ENCODE measurements at regions not wholly inside any gene's neighbourhood (a gene's known extent, or its start where the extent isn't known, plus 50 kb on each side); places are given as distances from the start of the nearest gene placed in this dataset.

DNA sequence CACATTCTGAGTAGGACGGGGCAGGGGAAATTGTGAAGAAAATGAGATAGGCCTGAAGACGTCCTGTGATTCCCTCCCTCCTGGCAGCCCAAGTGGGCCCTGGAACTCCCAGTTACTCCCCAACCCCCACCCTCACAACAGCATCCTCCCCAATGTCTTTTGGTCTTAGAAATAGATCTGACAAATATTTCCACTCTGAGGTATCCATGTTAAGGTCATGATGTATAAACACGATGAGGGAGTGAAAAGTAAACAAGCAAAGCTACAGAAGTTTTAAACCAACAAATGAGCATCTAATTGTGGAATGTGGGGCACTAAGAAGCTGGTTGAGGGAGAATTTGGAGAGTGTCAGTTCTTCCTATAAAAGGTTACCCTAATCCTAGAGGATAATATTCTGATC lies 103.7 kb upstream of the AADACL2 start:
- no peak overlapping the region for H3K27ac ChIP-seq
- no peaks in the 10 kb centered on the region for H4K20me1 ChIP-seq (ENCODE audit: low read depth)
- H3F3A ChIP-seq (ENCODE audit: low read depth) = no peaks in the 10 kb centered on the region
- H2AFZ ChIP-seq (replicated peaks) = no peak overlapping the region
- no peaks in the 10 kb centered on the region for H3K4me1 ChIP-seq
- H3K4me2 ChIP-seq = no peak overlapping the region
- no peaks in the 10 kb centered on the region for H3K9me3 ChIP-seq (ENCODE audit: low read depth)
- no peak overlapping the region for H3K4me3 ChIP-seq
- TF ChIP-seq, protein P1, sequence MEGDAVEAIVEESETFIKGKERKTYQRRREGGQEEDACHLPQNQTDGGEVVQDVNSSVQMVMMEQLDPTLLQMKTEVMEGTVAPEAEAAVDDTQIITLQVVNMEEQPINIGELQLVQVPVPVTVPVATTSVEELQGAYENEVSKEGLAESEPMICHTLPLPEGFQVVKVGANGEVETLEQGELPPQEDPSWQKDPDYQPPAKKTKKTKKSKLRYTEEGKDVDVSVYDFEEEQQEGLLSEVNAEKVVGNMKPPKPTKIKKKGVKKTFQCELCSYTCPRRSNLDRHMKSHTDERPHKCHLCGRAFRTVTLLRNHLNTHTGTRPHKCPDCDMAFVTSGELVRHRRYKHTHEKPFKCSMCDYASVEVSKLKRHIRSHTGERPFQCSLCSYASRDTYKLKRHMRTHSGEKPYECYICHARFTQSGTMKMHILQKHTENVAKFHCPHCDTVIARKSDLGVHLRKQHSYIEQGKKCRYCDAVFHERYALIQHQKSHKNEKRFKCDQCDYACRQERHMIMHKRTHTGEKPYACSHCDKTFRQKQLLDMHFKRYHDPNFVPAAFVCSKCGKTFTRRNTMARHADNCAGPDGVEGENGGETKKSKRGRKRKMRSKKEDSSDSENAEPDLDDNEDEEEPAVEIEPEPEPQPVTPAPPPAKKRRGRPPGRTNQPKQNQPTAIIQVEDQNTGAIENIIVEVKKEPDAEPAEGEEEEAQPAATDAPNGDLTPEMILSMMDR (IDR thresholded peaks at IDR 0.05) = no peak
- TF ChIP-seq EZH2 (IDR thresholded peaks at IDR 0.05) (no peak), EZH2phosphoT487 (IDR thresholded peaks at IDR 0.05) (no peak)
- Mint-ChIP-seq H3K4me1 (no peaks in the 10 kb centered on the region), H3K27me3 (ENCODE audit: insufficient read depth, low read depth) (peaks cover 2% of the 10 kb centered on the region), H3K27ac (no peak overlapping the region), H3K9me3 (no peaks in the 10 kb centered on the region), H3K36me3 (no peaks in the 10 kb centered on the region), H3K4me3 (no peak overlapping the region)
- H3K79me2 ChIP-seq (ENCODE audit: low read depth) = no peaks in the 10 kb centered on the region
- no peaks in the 10 kb centered on the region for H3K27me3 ChIP-seq
- no peaks in the 10 kb centered on the region for H3K36me3 ChIP-seq
- no peak overlapping the region for H3K9ac ChIP-seq
- no peak for DNase-seq (ENCODE audit: low spot score)

DNA sequence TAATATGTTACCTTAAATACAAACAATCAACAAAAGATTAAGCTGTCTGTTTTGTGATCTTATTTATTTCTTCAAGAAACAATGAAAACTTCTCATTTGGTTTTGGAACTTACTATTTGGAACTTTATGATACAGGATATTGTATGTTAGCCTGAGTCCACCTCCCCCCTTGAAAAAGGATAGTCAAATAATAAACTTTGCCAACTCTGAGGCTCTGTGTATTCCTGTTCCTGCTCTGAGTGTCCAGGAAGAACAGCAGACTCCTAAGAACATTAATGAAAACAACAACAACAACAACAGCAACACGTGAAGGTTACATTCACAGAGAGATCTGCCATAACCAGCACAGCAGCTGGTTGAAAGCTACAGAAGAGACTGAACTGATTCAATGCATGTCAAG lies 108.1 kb upstream of the AADACL2 start:
- H3K9me3 Mint-ChIP-seq = no peaks in the 10 kb centered on the region
- DNase-seq (ENCODE audit: low spot score) = no peak

DNA sequence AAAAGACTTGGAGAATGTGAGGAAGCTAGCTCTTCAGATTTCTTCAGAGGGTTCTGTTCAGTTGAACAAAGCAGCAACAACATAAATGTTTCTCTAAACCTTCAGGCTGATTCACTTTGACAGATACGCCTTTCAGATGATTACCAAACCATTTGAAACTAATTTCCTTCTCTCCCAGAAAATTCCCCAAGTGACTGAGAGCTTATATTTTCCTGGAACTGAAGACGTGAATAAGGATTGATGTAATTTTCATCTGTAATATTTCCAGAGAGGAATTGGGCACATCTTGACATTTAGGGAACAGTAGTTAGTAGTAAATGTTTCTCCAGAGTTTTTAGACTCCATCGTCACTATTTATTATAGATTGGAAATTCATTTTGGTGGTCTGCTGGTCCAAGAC lies 108.6 kb upstream of the AADACL2 start:
- H3K9me3 Mint-ChIP-seq = no peaks in the 10 kb centered on the region
- Histone ChIP-seq H3K9me3 (ENCODE audit: low read depth) (no peaks in the 10 kb centered on the region), H3K4me3 (no peak overlapping the region), H3K27me3 (no peaks in the 10 kb centered on the region), H3F3A (ENCODE audit: low read depth) (no peaks in the 10 kb centered on the region), H3K9ac (no peak overlapping the region), H3K27ac (no peak overlapping the region), H3K4me2 (no peak overlapping the region), H4K20me1 (ENCODE audit: low read depth) (no peaks in the 10 kb centered on the region), H2AFZ (replicated peaks) (no peak overlapping the region), H3K36me3 (no peaks in the 10 kb centered on the region), H3K4me1 (no peaks in the 10 kb centered on the region), H3K79me2 (ENCODE audit: low read depth) (no peaks in the 10 kb centered on the region)
- H3K4me3 Mint-ChIP-seq = no peak overlapping the region
- peaks cover 2% of the 10 kb centered on the region for H3K27me3 Mint-ChIP-seq (ENCODE audit: insufficient read depth, low read depth)
- H3K4me1 Mint-ChIP-seq = no peaks in the 10 kb centered on the region
- no peak overlapping the region for H3K27ac Mint-ChIP-seq
- no peaks in the 10 kb centered on the region for H3K36me3 Mint-ChIP-seq
- DNase-seq (ENCODE audit: low spot score) = no peak
- TF ChIP-seq EZH2phosphoT487 (IDR thresholded peaks at IDR 0.05) (no peak), EZH2 (IDR thresholded peaks at IDR 0.05) (no peak)
- TF ChIP-seq, protein P1 (IDR thresholded peaks at IDR 0.05) = no peak

More for the DNA sequence above, 108.1 kb upstream of the AADACL2 start:
- Histone ChIP-seq H3K9me3 (ENCODE audit: low read depth) (no peaks in the 10 kb centered on the region), H3K36me3 (no peaks in the 10 kb centered on the region), H3K9ac (no peak overlapping the region), H3K79me2 (ENCODE audit: low read depth) (no peaks in the 10 kb centered on the region), H3K27ac (no peak overlapping the region), H3K4me3 (no peak overlapping the region), H3K27me3 (no peaks in the 10 kb centered on the region), H3K4me2 (no peak overlapping the region), H3K4me1 (no peaks in the 10 kb centered on the region), H4K20me1 (ENCODE audit: low read depth) (no peaks in the 10 kb centered on the region), H3F3A (ENCODE audit: low read depth) (no peaks in the 10 kb centered on the region), H2AFZ (replicated peaks) (no peak overlapping the region)
- TF ChIP-seq, protein P1 (IDR thresholded peaks at IDR 0.05) = no peak
- TF ChIP-seq EZH2 (IDR thresholded peaks at IDR 0.05) = no peak
- Mint-ChIP-seq H3K27me3 (ENCODE audit: insufficient read depth, low read depth) (peaks cover 2% of the 10 kb centered on the region), H3K4me3 (no peak overlapping the region), H3K4me1 (no peaks in the 10 kb centered on the region), H3K27ac (no peak overlapping the region), H3K36me3 (no peaks in the 10 kb centered on the region)

GRCh38 chr3:151620071-151620470 lies 113.7 kb upstream of the AADACL2 start:
- Histone ChIP-seq H3K9ac (no peak overlapping the region), H3K4me3 (no peak overlapping the region), H3F3A (ENCODE audit: low read depth) (no peaks in the 10 kb centered on the region), H3K9me3 (ENCODE audit: low read depth) (no peaks in the 10 kb centered on the region), H3K4me2 (no peak overlapping the region), H3K27me3 (no peaks in the 10 kb centered on the region), H2AFZ (replicated peaks) (no peak overlapping the region), H3K4me1 (no peaks in the 10 kb centered on the region), H3K36me3 (no peaks in the 10 kb centered on the region), H3K27ac (no peak overlapping the region), H4K20me1 (ENCODE audit: low read depth) (no peaks in the 10 kb centered on the region), H3K79me2 (ENCODE audit: low read depth) (no peaks in the 10 kb centered on the region)
- Mint-ChIP-seq H3K36me3 (no peaks in the 10 kb centered on the region), H3K9me3 (no peaks in the 10 kb centered on the region), H3K27me3 (ENCODE audit: insufficient read depth, low read depth) (peaks cover 4% of the 10 kb centered on the region), H3K4me1 (no peaks in the 10 kb centered on the region), H3K27ac (no peak overlapping the region), H3K4me3 (no peak overlapping the region)
- TF ChIP-seq, protein P1 (IDR thresholded peaks at IDR 0.05) = no peak
- TF ChIP-seq EZH2phosphoT487 (IDR thresholded peaks at IDR 0.05) (no peak), EZH2 (IDR thresholded peaks at IDR 0.05) (no peak)
- DNase-seq (ENCODE audit: low spot score) = no peak
